SU-DHL-6 (cell line): ENCODE measurements at regions not wholly inside any gene's neighbourhood (a gene's known extent, or its start where the extent isn't known, plus 50 kb on each side); places are given as distances from the start of the nearest gene placed in this dataset.
A peak's percentile ranks its signal among the peaks of the same experiment; 100 is the strongest.

Source experiments
- H2AFZ ChIP-seq: fragments of 200-600 bp; sonication (generic); 2 replicates; pipeline ENCODE4 v1.6.1; 2014; ENCODE audit warnings: low read depth, mild to moderate bottlenecking, moderate library complexity, mixed read lengths, antibody characterized with exemption, low read length; ENCODE audit not compliant: severe bottlenecking
- H3F3A ChIP-seq: fragments of 200-600 bp; shearing (Covaris generic); 2 replicates; pipeline ENCODE4 v1.6.0; 2016; ENCODE audit warnings: antibody characterized with exemption, mild to moderate bottlenecking; ENCODE audit not compliant: insufficient read depth
- H3K27ac ChIP-seq: fragments of 200-600 bp; sonication (generic); 2 replicates; pipeline ENCODE4 v1.5.1; 2016; ENCODE audit warnings: low read depth, mild to moderate bottlenecking, low read length, moderate library complexity, mixed read lengths
- H3K27me3 ChIP-seq: fragments of 200-600 bp; sonication (generic), shearing (Covaris generic); 2 replicates; pipeline ENCODE4 v1.6.0; 2014; ENCODE audit warnings: mild to moderate bottlenecking, low read length
- H3K36me3 ChIP-seq: fragments of 200-600 bp; sonication (generic); 2 replicates; pipeline ENCODE4 v1.6.1; 2014; ENCODE audit warnings: mild to moderate bottlenecking, low read length, mixed read lengths
- H3K4me2 ChIP-seq: fragments of 300-600, 200-600 bp; shearing (Covaris generic), sonication (generic); 2 replicates; pipeline ENCODE4 v1.6.0; 2014; ENCODE audit warnings: low read length, low read depth, mild to moderate bottlenecking; ENCODE audit not compliant: poor library complexity, severe bottlenecking
- H3K4me3 ChIP-seq: fragments of 200-600 bp; sonication (generic); 2 replicates; pipeline ENCODE4 v1.5.1; 2014; ENCODE audit warnings: antibody characterized with exemption, low read length, mild to moderate bottlenecking, mixed read lengths; ENCODE audit not compliant: insufficient read depth, poor library complexity, severe bottlenecking
- H3K79me2 ChIP-seq: fragments of 200-600 bp; sonication (generic); 2 replicates; pipeline ENCODE4 v1.6.1; 2014; ENCODE audit warnings: mild to moderate bottlenecking, low read length, moderate library complexity; ENCODE audit not compliant: insufficient read depth
- H3K9ac ChIP-seq: fragments of 200-600 bp; sonication (generic); 2 replicates; pipeline ENCODE4 v1.7.0; 2014; ENCODE audit warnings: mild to moderate bottlenecking, low read length
- H3K9me2 ChIP-seq: fragments of 200-600 bp; sonication (generic); replicated peaks from 2 replicates; pipeline ENCODE4 v1.6.1; 2014; ENCODE audit warnings: low read length; ENCODE audit not compliant: insufficient read depth
- H3K9me3 ChIP-seq: fragments of 200-600 bp; sonication (generic); 2 replicates; pipeline ENCODE4 v1.6.1; 2014; ENCODE audit warnings: low read length, mixed read lengths; ENCODE audit not compliant: insufficient read depth
- H4K20me1 ChIP-seq: fragments of 200-600 bp; sonication (generic); 2 replicates; pipeline ENCODE4 v1.6.1; 2014; ENCODE audit warnings: low read depth, mild to moderate bottlenecking, antibody characterized with exemption, low read length, moderate library complexity, mixed read lengths
- EZH2phosphoT487 ChIP-seq: fragments of 200-600 bp; sonication (generic), shearing (Covaris generic); conservative IDR thresholded peaks from 2 replicates; pipeline ENCODE4 v1.6.1; 2018; ENCODE audit warnings: mild to moderate bottlenecking, antibody characterized with exemption, low read length, moderate library complexity, mixed read lengths
- TF ChIP-seq, protein P1 (sequence below): fragments of 200-600 bp; sonication (generic); IDR thresholded peaks from one replicate; pipeline ENCODE4 v1.5.1; 2017; ENCODE audit warnings: antibody characterized with exemption, mild to moderate bottlenecking, low read length, moderate library complexity; ENCODE audit not compliant: insufficient read depth, poor library complexity, severe bottlenecking

DNA sequence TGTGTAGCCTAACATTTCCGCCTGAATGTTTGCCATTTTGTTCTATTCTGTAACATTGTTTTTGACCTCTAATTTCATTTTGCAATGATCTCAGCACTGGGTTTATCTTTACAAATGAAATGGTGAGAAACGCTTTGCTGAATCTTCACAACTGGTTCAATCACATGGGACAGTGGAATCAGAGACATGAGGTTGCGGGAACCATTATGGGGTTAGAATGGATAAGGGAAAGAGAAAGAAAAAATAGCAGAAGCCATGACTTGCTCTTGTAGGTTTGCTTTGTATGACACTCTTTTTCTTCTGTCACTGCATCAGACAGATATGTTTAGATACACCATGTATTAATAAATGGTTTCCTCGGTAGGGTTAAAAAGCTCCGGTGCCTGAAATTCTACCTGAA lies 114.3 kb upstream of the PELI1 start:
- H2AFZ ChIP-seq: no peak overlapping the region
- no peaks in the 10 kb centered on the region for H3K79me2 ChIP-seq
- H3K9me2 ChIP-seq: no peaks in the 10 kb centered on the region
- H3K36me3 ChIP-seq: no peaks in the 10 kb centered on the region
- H3K27me3 ChIP-seq: no peaks in the 10 kb centered on the region
- H3K9ac ChIP-seq: no peak overlapping the region
- no peak for TF ChIP-seq EZH2phosphoT487
- TF ChIP-seq, protein P1, sequence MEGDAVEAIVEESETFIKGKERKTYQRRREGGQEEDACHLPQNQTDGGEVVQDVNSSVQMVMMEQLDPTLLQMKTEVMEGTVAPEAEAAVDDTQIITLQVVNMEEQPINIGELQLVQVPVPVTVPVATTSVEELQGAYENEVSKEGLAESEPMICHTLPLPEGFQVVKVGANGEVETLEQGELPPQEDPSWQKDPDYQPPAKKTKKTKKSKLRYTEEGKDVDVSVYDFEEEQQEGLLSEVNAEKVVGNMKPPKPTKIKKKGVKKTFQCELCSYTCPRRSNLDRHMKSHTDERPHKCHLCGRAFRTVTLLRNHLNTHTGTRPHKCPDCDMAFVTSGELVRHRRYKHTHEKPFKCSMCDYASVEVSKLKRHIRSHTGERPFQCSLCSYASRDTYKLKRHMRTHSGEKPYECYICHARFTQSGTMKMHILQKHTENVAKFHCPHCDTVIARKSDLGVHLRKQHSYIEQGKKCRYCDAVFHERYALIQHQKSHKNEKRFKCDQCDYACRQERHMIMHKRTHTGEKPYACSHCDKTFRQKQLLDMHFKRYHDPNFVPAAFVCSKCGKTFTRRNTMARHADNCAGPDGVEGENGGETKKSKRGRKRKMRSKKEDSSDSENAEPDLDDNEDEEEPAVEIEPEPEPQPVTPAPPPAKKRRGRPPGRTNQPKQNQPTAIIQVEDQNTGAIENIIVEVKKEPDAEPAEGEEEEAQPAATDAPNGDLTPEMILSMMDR: no peak
- no peak overlapping the region for H3K4me2 ChIP-seq
- H4K20me1 ChIP-seq: no peaks in the 10 kb centered on the region
- no peak overlapping the region for H3K4me3 ChIP-seq
- H3K9me3 ChIP-seq: no peaks in the 10 kb centered on the region
- H3F3A ChIP-seq: peaks cover 3% of the 10 kb centered on the region; the same call in 1 of the 2 replicates
- H3K27ac ChIP-seq: no peak overlapping the region

DNA sequence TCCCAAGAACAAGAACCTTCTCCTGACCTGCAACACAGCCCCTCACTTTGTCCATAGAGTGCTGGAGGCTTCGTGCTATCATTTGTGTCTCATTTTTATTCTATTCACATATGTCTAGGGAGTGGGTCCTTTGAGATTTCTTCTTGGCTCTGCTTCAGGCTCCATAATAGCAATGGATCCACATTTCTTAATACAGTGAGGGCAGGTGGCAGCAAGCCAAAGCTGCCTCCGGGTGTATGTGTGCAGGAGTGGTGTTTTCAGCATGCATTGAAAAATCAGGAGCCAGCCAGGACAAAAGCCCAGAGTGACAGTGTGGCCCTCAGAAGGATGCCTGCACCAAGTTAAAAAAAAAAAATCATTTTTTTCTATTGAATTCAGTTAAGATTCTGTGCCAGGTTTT lies 115.1 kb upstream of the PELI1 start:
- H3K9ac ChIP-seq: no peak overlapping the region
- peaks cover 3% of the 10 kb centered on the region; the same call in 1 of the 2 replicates for H3F3A ChIP-seq
- H3K4me3 ChIP-seq: no peak overlapping the region
- TF ChIP-seq EZH2phosphoT487: no peak
- TF ChIP-seq, protein P1: no peak
- H4K20me1 ChIP-seq: no peaks in the 10 kb centered on the region
- H3K9me2 ChIP-seq: no peaks in the 10 kb centered on the region
- no peak overlapping the region for H3K4me2 ChIP-seq
- H3K9me3 ChIP-seq: no peaks in the 10 kb centered on the region
- H3K36me3 ChIP-seq: no peaks in the 10 kb centered on the region
- no peak overlapping the region for H3K27ac ChIP-seq
- no peaks in the 10 kb centered on the region for H3K79me2 ChIP-seq
- no peaks in the 10 kb centered on the region for H3K27me3 ChIP-seq
- H2AFZ ChIP-seq: no peak overlapping the region

DNA sequence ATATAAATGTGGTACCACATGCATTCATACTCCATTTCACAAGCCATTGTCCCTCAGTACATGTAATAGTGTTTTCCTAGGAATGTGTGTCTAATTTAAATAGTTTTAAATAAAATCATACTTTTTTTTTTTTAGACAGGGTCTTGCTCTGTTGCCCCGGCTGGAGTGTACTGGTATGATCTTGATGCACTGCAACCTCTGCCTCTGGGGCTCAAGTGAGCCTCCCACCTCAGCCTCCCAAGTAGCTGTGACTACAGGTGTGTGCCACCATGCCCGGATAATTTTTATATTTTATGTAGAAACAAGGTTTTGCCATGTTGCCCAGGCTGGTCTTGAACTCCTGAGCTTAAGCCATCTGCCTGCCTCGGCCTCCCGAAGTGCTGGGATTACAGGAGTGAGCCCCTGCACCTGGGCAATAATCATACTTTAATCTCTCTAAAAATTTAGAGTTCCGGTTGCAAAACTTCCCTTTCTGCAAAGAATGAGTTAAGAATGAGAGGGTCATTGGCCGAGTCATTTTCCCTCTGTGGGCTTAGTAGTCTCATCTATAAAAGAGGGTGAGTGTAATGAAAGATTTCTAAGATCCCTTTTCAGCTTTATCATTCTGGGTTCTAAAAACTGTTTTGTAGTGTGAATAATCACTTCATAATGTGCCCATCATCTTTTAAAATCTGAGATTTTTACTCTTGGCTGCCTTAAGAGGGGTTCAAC lies 116.0 kb upstream of the PELI1 start:
- H3K9me3 ChIP-seq: no peaks in the 10 kb centered on the region
- H3K4me3 ChIP-seq: no peak overlapping the region
- H3K4me2 ChIP-seq: peak overlapping the region; percentile 44
- peak overlapping the region; percentile 61 for H2AFZ ChIP-seq
- H3K27me3 ChIP-seq: no peaks in the 10 kb centered on the region
- no peak for TF ChIP-seq EZH2phosphoT487
- TF ChIP-seq, protein P1: no peak
- no peaks in the 10 kb centered on the region for H4K20me1 ChIP-seq
- H3K27ac ChIP-seq: peak overlapping the region; percentile 40; the same call in 1 of the 2 replicates
- H3K9me2 ChIP-seq: no peaks in the 10 kb centered on the region
- peak overlapping the region; percentile 16; the same call in 1 of the 2 replicates for H3K9ac ChIP-seq
- H3K36me3 ChIP-seq: no peaks in the 10 kb centered on the region
- H3F3A ChIP-seq: peaks cover 3% of the 10 kb centered on the region; the same call in 1 of the 2 replicates
- H3K79me2 ChIP-seq: no peaks in the 10 kb centered on the region
